Vagina (tissue), 2 donors: ENCODE measurements at regions not wholly inside any gene's neighbourhood (a gene's known extent, or its start where the extent isn't known, plus 50 kb on each side); places are given as distances from the start of the nearest gene placed in this dataset.

Source experiments
- CTCF ChIP-seq, 3 experiments: fragments of 450-650 bp in 2 of 3; fragments of 200-600 bp in 1 of 3; sonication (generic) in 1 of 3; IDR thresholded peaks; one replicate each; pipeline ENCODE4 v1.5.1; 2017 to 2019; ENCODE audit warnings: antibody characterized with exemption in 3 of 3, mild to moderate bottlenecking in 2 of 3, moderate library complexity in 2 of 3
- POLR2A ChIP-seq, 2 donors: fragments of 450-650 bp; IDR thresholded peaks; one replicate each; pipeline ENCODE4 v1.6.1; 2017; ENCODE audit warnings: antibody characterized with exemption in 2 of 2, mild to moderate bottlenecking in 2 of 2, moderate library complexity in 2 of 2
- POLR2AphosphoS5 ChIP-seq, 2 donors: sonication (generic); formaldehyde crosslinking; IDR thresholded peaks; one replicate each; pipeline ENCODE4 v1.9.0; 2017; ENCODE audit warnings: antibody characterized with exemption in 2 of 2, mild to moderate bottlenecking in 2 of 2, low read depth in 1 of 2; ENCODE audit not compliant: insufficient read depth in 1 of 2

- no peak for TF ChIP-seq CTCF (IDR thresholded peaks at IDR 0.05)
- no peak for TF ChIP-seq POLR2AphosphoS5 (IDR thresholded peaks at IDR 0.05; ENCODE audit: insufficient read depth in 1 of 2, low read depth in 1 of 2)
- no peak for TF ChIP-seq POLR2A (IDR thresholded peaks at IDR 0.05)
These were observed 238.6 kb downstream of the LRIG3 start for GRCh38 chr12:58681730-58682129.
